ENCODE measurements at regions not wholly inside any gene's neighbourhood (a gene's known extent, or its start where the extent isn't known, plus 50 kb on each side); places are given as distances from the start of the nearest gene placed in this dataset.
"Not testable (repeated sequence)": the region's sequence is repeated elsewhere in the genome, so short reads cannot be mapped to it uniquely, and the experiment has no call there.

DNA sequence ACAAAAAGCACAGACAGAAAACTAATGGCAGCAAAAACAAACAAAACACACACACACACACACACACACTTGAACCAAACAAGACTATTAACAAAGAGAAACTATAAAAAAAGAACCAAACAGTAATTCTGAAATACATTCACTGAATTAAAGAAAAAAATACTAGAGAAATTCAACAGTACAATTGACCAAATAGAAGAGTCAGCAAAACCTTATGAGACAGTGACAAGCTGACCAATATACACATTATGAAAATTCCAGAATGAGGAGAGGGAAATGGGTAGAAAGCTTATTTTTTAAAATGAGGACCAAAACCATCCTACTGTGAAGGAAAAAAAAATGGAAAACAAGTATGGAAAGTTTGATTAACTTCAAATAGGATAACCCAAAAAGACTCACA is 212.2 kb upstream of the BTBD3 start:
- no peak overlapping the region for H2AFZ ChIP-seq (ENCODE audit: low read depth, low read length)
- no peaks in the 10 kb centered on the region for H3K9me3 ChIP-seq (ENCODE audit: low read length)
- no peaks in the 10 kb centered on the region for H4K20me1 ChIP-seq (ENCODE audit: insufficient read depth)
- H3K4me2 ChIP-seq (ENCODE audit: low read length): no peak overlapping the region
- H3K79me2 ChIP-seq (replicated peaks; ENCODE audit: insufficient read depth, low read length): no peaks in the 10 kb centered on the region
- H3K36me3 ChIP-seq (ENCODE audit: insufficient read depth, low read length): no peaks in the 10 kb centered on the region
- H3K4me3 ChIP-seq (ENCODE audit: low read length): no peak overlapping the region
- no peak overlapping the region for H3K27ac ChIP-seq (ENCODE audit: low read length)
- no peak overlapping the region for H3K9ac ChIP-seq (ENCODE audit: low read length)
- TF ChIP-seq, protein P1, sequence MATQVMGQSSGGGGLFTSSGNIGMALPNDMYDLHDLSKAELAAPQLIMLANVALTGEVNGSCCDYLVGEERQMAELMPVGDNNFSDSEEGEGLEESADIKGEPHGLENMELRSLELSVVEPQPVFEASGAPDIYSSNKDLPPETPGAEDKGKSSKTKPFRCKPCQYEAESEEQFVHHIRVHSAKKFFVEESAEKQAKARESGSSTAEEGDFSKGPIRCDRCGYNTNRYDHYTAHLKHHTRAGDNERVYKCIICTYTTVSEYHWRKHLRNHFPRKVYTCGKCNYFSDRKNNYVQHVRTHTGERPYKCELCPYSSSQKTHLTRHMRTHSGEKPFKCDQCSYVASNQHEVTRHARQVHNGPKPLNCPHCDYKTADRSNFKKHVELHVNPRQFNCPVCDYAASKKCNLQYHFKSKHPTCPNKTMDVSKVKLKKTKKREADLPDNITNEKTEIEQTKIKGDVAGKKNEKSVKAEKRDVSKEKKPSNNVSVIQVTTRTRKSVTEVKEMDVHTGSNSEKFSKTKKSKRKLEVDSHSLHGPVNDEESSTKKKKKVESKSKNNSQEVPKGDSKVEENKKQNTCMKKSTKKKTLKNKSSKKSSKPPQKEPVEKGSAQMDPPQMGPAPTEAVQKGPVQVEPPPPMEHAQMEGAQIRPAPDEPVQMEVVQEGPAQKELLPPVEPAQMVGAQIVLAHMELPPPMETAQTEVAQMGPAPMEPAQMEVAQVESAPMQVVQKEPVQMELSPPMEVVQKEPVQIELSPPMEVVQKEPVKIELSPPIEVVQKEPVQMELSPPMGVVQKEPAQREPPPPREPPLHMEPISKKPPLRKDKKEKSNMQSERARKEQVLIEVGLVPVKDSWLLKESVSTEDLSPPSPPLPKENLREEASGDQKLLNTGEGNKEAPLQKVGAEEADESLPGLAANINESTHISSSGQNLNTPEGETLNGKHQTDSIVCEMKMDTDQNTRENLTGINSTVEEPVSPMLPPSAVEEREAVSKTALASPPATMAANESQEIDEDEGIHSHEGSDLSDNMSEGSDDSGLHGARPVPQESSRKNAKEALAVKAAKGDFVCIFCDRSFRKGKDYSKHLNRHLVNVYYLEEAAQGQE (IDR thresholded peaks at IDR 0.05; ENCODE audit: borderline replicate concordance): no peak
- TF ChIP-seq RAD21 (conservative IDR thresholded peaks at IDR 0.05) (no peak), POLR2AphosphoS5 (IDR thresholded peaks at IDR 0.05) (no peak), TAF1 (IDR thresholded peaks at IDR 0.05; ENCODE audit: low read depth) (no peak), EZH2 (IDR thresholded peaks at IDR 0.05; ENCODE audit: borderline replicate concordance, insufficient read depth, low read length, poor library complexity, severe bottlenecking) (no peak), MXI1 (conservative IDR thresholded peaks at IDR 0.05; ENCODE audit: poor library complexity, severe bottlenecking) (no peak), SMC3 (conservative IDR thresholded peaks at IDR 0.05; ENCODE audit: poor library complexity) (no peak), EP300 (conservative IDR thresholded peaks at IDR 0.05; ENCODE audit: poor library complexity, severe bottlenecking) (no peak)
- TF ChIP-seq, protein P2, sequence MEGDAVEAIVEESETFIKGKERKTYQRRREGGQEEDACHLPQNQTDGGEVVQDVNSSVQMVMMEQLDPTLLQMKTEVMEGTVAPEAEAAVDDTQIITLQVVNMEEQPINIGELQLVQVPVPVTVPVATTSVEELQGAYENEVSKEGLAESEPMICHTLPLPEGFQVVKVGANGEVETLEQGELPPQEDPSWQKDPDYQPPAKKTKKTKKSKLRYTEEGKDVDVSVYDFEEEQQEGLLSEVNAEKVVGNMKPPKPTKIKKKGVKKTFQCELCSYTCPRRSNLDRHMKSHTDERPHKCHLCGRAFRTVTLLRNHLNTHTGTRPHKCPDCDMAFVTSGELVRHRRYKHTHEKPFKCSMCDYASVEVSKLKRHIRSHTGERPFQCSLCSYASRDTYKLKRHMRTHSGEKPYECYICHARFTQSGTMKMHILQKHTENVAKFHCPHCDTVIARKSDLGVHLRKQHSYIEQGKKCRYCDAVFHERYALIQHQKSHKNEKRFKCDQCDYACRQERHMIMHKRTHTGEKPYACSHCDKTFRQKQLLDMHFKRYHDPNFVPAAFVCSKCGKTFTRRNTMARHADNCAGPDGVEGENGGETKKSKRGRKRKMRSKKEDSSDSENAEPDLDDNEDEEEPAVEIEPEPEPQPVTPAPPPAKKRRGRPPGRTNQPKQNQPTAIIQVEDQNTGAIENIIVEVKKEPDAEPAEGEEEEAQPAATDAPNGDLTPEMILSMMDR (IDR thresholded peaks at IDR 0.05; ENCODE audit: poor library complexity, severe bottlenecking): no peak
- H3K9me2 ChIP-seq (ENCODE audit: insufficient read depth, low read length): no peaks in the 10 kb centered on the region
- no peaks in the 10 kb centered on the region for H3F3A ChIP-seq (ENCODE audit: insufficient read depth, low read length, poor library complexity, severe bottlenecking)
- no peaks in the 10 kb centered on the region for H3K27me3 ChIP-seq (ENCODE audit: insufficient read depth, low read depth, low read length)

DNA sequence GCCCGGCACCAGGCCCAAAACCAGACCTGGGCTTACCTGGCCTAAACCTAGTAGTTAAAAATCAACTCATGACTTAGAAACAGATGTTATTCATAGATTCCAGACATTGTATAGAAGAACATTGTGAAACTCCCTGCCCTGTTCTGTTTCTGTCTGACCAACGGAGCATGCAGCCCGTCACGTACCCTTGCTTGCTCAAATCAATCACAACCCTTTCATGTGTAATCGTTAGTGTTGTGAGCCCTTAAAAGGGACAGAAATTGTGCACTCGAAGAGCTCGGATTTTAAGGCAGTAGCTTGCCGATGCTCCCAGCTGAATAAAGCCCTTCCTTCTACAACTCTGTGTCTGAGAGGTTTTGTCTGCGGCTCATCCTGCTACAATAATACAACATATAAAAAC is 209.5 kb upstream of the BTBD3 start:
- not testable (repeated sequence) for H3K79me2 ChIP-seq (replicated peaks; ENCODE audit: insufficient read depth, low read length); H3K9me3 ChIP-seq (ENCODE audit: low read length); H3F3A ChIP-seq (ENCODE audit: insufficient read depth, low read length, poor library complexity, severe bottlenecking); H3K27ac ChIP-seq (ENCODE audit: low read length); H3K9ac ChIP-seq (ENCODE audit: low read length); H3K4me2 ChIP-seq (ENCODE audit: low read length); H3K9me2 ChIP-seq (ENCODE audit: insufficient read depth, low read length); H3K36me3 ChIP-seq (ENCODE audit: insufficient read depth, low read length); H3K27me3 ChIP-seq (ENCODE audit: insufficient read depth, low read depth, low read length); H2AFZ ChIP-seq (ENCODE audit: low read depth, low read length); H3K4me3 ChIP-seq (ENCODE audit: low read length); H4K20me1 ChIP-seq (ENCODE audit: insufficient read depth)

DNA sequence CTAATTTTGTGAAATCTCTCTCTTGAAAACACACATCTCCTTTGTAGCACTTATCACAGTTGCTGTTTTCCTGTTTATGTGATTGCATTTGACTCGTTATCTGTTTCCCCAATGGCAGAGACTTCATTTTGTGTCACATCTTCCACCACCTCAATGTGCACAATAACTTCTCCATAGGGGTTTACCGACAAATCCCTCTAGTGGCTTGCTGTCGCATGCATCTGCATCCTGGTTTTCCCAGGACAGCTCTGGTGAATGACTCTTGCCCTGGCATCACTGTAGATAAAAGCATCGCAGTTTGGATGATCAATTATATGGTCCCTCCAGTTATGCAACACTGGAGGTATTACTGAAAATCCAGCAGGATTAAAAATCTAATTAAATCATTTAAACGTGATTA is 206.5 kb upstream of the BTBD3 start:
- H2AFZ ChIP-seq (ENCODE audit: low read depth, low read length): no peak overlapping the region
- H3K4me2 ChIP-seq (ENCODE audit: low read length): no peak overlapping the region
- H3K27me3 ChIP-seq (ENCODE audit: insufficient read depth, low read depth, low read length): no peaks in the 10 kb centered on the region
- TF ChIP-seq, protein P1 (IDR thresholded peaks at IDR 0.05; ENCODE audit: borderline replicate concordance): no peak
- TF ChIP-seq, protein P2 (IDR thresholded peaks at IDR 0.05; ENCODE audit: poor library complexity, severe bottlenecking): no peak
- TF ChIP-seq RAD21 (conservative IDR thresholded peaks at IDR 0.05) (no peak), EP300 (conservative IDR thresholded peaks at IDR 0.05; ENCODE audit: poor library complexity, severe bottlenecking) (no peak), EZH2 (IDR thresholded peaks at IDR 0.05; ENCODE audit: borderline replicate concordance, insufficient read depth, low read length, poor library complexity, severe bottlenecking) (no peak), POLR2AphosphoS5 (IDR thresholded peaks at IDR 0.05) (no peak), TAF1 (IDR thresholded peaks at IDR 0.05; ENCODE audit: low read depth) (no peak), SMC3 (conservative IDR thresholded peaks at IDR 0.05; ENCODE audit: poor library complexity) (no peak), MXI1 (conservative IDR thresholded peaks at IDR 0.05; ENCODE audit: poor library complexity, severe bottlenecking) (no peak)
- no peak overlapping the region for H3K4me3 ChIP-seq (ENCODE audit: low read length)
- H3K9me2 ChIP-seq (ENCODE audit: insufficient read depth, low read length): no peaks in the 10 kb centered on the region
- peaks cover 2% of the 10 kb centered on the region for H3F3A ChIP-seq (ENCODE audit: insufficient read depth, low read length, poor library complexity, severe bottlenecking)
- H3K9ac ChIP-seq (ENCODE audit: low read length): no peak overlapping the region
- no peaks in the 10 kb centered on the region for H3K9me3 ChIP-seq (ENCODE audit: low read length)
- H4K20me1 ChIP-seq (ENCODE audit: insufficient read depth): no peaks in the 10 kb centered on the region
- H3K27ac ChIP-seq (ENCODE audit: low read length): no peak overlapping the region
- no peaks in the 10 kb centered on the region for H3K79me2 ChIP-seq (replicated peaks; ENCODE audit: insufficient read depth, low read length)
- H3K36me3 ChIP-seq (ENCODE audit: insufficient read depth, low read length): no peaks in the 10 kb centered on the region

Measured in neural cell (in vitro differentiated cells).